Endodermal cell (in vitro differentiated cells): ENCODE measurements at regions not wholly inside any gene's neighbourhood (a gene's known extent, or its start where the extent isn't known, plus 50 kb on each side); places are given as distances from the start of the nearest gene placed in this dataset.

Experiments
- DNase-seq: peaks from one replicate; pipeline ENCODE4 v3.0.0-alpha.2; 2017
- H3K27ac ChIP-seq: 2 replicates; pipeline ENCODE4 v1.5.1; 2013; ENCODE audit warnings: mild to moderate bottlenecking, low read depth, low read length, moderate library complexity
- H3K27me3 ChIP-seq: 2 replicates; pipeline ENCODE4 v1.6.1; 2013; ENCODE audit warnings: mild to moderate bottlenecking, low read length, moderate library complexity; ENCODE audit not compliant: insufficient read depth, control insufficient read depth, poor library complexity, severe bottlenecking
- H3K36me3 ChIP-seq: 2 replicates; pipeline ENCODE4 v1.7.0; 2013; ENCODE audit warnings: mild to moderate bottlenecking, low read length, moderate library complexity; ENCODE audit not compliant: control insufficient read depth, insufficient read depth
- H3K4me1 ChIP-seq: one replicate; pipeline ENCODE4 v1.7.0; 2013; ENCODE audit warnings: low read length; ENCODE audit not compliant: control insufficient read depth, insufficient read depth
- H3K4me3 ChIP-seq: 2 replicates; pipeline ENCODE4 v1.5.1; 2013; ENCODE audit warnings: mild to moderate bottlenecking, low read length, moderate library complexity
- H3K9ac ChIP-seq: 2 replicates; pipeline ENCODE4 v1.6.1; 2013; ENCODE audit warnings: mild to moderate bottlenecking, low read length, moderate library complexity; ENCODE audit not compliant: poor library complexity, severe bottlenecking; ENCODE audit errors: extremely low read depth
- H3K9me3 ChIP-seq: 2 replicates; pipeline ENCODE4 v1.6.1; 2013; ENCODE audit warnings: mild to moderate bottlenecking, low read length, moderate library complexity; ENCODE audit not compliant: control insufficient read depth
- H3K27ac Mint-ChIP-seq: 2 replicates; pipeline ENCODE4 v1.8.0; 2020; ENCODE audit warnings: mixed read lengths
- H3K27me3 Mint-ChIP-seq: 2 replicates; pipeline ENCODE4 v1.8.0; 2021; ENCODE audit warnings: mild to moderate bottlenecking, mixed read lengths; ENCODE audit not compliant: insufficient read depth
- H3K36me3 Mint-ChIP-seq: 2 replicates; pipeline ENCODE4 v1.8.0; 2020; ENCODE audit warnings: low read depth, mixed read lengths
- H3K4me1 Mint-ChIP-seq: 2 replicates; pipeline ENCODE4 v1.8.0; 2020; ENCODE audit warnings: mixed read lengths
- H3K4me3 Mint-ChIP-seq: 2 replicates; pipeline ENCODE4 v1.8.0; 2020; ENCODE audit warnings: mild to moderate bottlenecking, moderate library complexity, mixed read lengths
- H3K9me3 Mint-ChIP-seq: 2 replicates; pipeline ENCODE4 v1.8.0; 2020; ENCODE audit warnings: mild to moderate bottlenecking, mixed read lengths
- CTCF ChIP-seq: fragments of 200-600 bp; sonication (generic); conservative IDR thresholded peaks from 2 replicates; pipeline ENCODE4 v1.5.0; 2021; ENCODE audit warnings: antibody characterized with exemption, mild to moderate bottlenecking
- WGBS, 2 experiments: methylation state at CpG; one replicate each; pipeline versions ENCODE4 v1.1.5 to v1.1.7; 2013; ENCODE audit warnings: missing lambda C conversion rate in 2 of 2, mixed read lengths in 1 of 2; ENCODE audit not compliant: insufficient coverage in 1 of 2, insufficient read length in 1 of 2; 5-methylcytosine and 5-hydroxymethylcytosine counted together

DNA sequence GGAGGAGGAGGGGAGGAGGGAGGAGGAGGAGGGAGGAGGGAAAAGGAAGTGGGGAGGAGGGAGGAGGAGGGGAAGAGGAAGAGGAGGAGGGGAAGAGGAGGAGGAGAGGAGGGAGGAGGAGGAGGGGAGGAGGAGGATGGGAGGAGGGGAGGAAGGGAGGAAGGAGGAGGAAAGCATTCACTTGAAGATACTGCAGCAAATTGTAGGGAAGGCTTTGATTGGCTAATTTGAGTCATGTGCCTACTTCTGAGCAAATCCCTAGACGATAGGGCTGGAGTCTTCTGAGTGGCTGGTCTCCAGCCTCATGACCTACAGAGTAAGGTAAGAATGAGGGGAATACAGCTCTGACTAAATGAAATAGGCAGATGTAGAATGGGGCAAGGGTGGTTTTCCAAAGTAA is 783.2 kb upstream of the RBFOX1 start:
- Histone ChIP-seq H3K27me3 (no peaks in the 10 kb centered on the region), H3K9ac (no peak overlapping the region), H3K9me3 (no peaks in the 10 kb centered on the region), H3K4me3 (no peak overlapping the region), H3K27ac (no peak overlapping the region), H3K4me1 (no peaks in the 10 kb centered on the region), H3K36me3 (no peaks in the 10 kb centered on the region)
- no peaks in the 10 kb centered on the region for H3K27me3 Mint-ChIP-seq
- H3K4me3 Mint-ChIP-seq, result no peak overlapping the region
- H3K9me3 Mint-ChIP-seq, result no peaks in the 10 kb centered on the region
- no peak for DNase-seq
- no peaks in the 10 kb centered on the region for H3K36me3 Mint-ChIP-seq
- no peak overlapping the region for H3K27ac Mint-ChIP-seq
- TF ChIP-seq CTCF, result no peak
- 89 to 92% methylated on average over 1 of the region's 1 CpG for WGBS, 2 experiments
- H3K4me1 Mint-ChIP-seq, result no peaks in the 10 kb centered on the region

GRCh38 chr16:6548507-6548906 is 784.1 kb upstream of the RBFOX1 start:
- Histone ChIP-seq H3K4me1 (no peaks in the 10 kb centered on the region), H3K27me3 (no peaks in the 10 kb centered on the region), H3K9me3 (no peaks in the 10 kb centered on the region), H3K9ac (no peak overlapping the region), H3K27ac (no peak overlapping the region), H3K36me3 (no peaks in the 10 kb centered on the region), H3K4me3 (no peak overlapping the region)
- H3K4me1 Mint-ChIP-seq, result no peaks in the 10 kb centered on the region
- no peaks in the 10 kb centered on the region for H3K36me3 Mint-ChIP-seq
- 91 to 94% methylated on average over 10 to 11 of the region's 11 CpGs for WGBS, 2 experiments
- DNase-seq, result no peak
- no peaks in the 10 kb centered on the region for H3K27me3 Mint-ChIP-seq
- no peak overlapping the region for H3K27ac Mint-ChIP-seq
- no peak overlapping the region for H3K4me3 Mint-ChIP-seq
- TF ChIP-seq CTCF, result no peak
- no peaks in the 10 kb centered on the region for H3K9me3 Mint-ChIP-seq

DNA sequence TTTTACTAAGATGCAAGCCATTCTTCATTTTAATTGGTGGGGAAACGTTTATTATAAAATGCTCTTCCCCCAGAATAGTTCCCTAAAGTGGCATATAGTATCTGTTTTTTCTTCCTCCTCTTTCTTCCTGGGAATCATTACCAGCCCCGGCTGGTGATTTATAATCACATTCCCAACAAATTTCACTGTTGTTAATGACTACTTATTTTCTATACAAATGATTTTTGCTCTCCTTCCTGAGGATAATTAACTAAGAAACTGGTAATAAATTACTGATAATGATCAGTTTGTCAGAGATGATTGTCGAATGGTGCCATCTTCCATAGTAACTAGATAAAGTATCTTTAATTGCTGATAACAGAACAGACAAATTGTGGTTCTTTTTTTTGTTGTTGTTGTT is 785.5 kb upstream of the RBFOX1 start:
- no peaks in the 10 kb centered on the region for H3K9me3 Mint-ChIP-seq
- no peak for DNase-seq
- H3K36me3 Mint-ChIP-seq, result no peaks in the 10 kb centered on the region
- WGBS, 2 experiments, result 85% methylated on average over 2 of the region's 3 CpGs; no CpG with 5 or more reads in 1 of the 2 experiments
- H3K27ac Mint-ChIP-seq, result no peak overlapping the region
- H3K27me3 Mint-ChIP-seq, result no peaks in the 10 kb centered on the region
- no peaks in the 10 kb centered on the region for H3K4me1 ChIP-seq
- H3K27me3 ChIP-seq, result no peaks in the 10 kb centered on the region
- H3K4me3 ChIP-seq, result no peak overlapping the region
- TF ChIP-seq CTCF, result no peak
- no peaks in the 10 kb centered on the region for H3K9me3 ChIP-seq
- H3K4me1 Mint-ChIP-seq, result no peaks in the 10 kb centered on the region
- no peak overlapping the region for H3K4me3 Mint-ChIP-seq
- H3K36me3 ChIP-seq, result no peaks in the 10 kb centered on the region
- H3K9ac ChIP-seq, result no peak overlapping the region
- no peak overlapping the region for H3K27ac ChIP-seq
